Activated CD4-positive, alpha-beta T cell treated with anti-CD3 and anti-CD28 coated beads, Interleukin-2, Interleukin-4, amounts not matched to agents 100 ng/mL and 50 ng/mL, durations not matched to agents 16 hours and 8 hours (primary cell): ENCODE measurements at regions not wholly inside any gene's neighbourhood (a gene's known extent, or its start where the extent isn't known, plus 50 kb on each side); places are given as distances from the start of the nearest gene placed in this dataset.

ENCODE experiments used
- DNase-seq: peaks from one replicate; pipeline ENCODE4 v3.0.0-alpha.2; 2020; ENCODE audit warnings: low spot score

DNA sequence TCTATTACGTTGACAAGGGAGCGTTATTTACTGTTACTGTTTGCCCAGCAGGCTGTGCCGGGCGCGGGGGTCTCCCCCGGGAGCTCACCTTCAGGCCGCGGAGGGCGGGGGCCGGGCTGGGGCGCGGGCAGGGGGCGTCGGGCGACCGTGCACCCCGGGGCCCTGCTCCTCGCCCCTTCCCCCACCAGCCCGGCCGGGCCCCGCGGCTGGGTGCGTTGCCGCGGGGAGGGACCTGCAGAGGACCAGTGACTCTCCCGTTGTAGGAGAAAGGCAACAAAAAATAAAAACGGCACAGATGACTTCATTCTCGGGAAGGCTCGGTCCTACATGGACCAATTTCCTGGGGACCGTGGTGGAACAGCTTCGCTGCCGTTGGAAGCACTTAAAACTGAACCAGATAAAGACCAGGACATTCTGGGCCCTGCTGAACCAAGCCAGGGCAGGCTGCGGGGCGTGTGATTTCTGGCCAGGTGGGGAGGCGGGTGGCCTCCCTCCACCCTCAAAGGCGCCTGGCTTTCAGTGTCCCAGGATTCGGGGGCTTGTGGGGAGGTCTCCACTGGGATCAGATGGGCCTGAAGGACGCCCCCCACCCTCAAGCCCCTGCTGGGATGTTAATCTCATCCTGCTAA is 57.4 kb downstream of the IGLL1 start:
- no peak for DNase-seq

DNA sequence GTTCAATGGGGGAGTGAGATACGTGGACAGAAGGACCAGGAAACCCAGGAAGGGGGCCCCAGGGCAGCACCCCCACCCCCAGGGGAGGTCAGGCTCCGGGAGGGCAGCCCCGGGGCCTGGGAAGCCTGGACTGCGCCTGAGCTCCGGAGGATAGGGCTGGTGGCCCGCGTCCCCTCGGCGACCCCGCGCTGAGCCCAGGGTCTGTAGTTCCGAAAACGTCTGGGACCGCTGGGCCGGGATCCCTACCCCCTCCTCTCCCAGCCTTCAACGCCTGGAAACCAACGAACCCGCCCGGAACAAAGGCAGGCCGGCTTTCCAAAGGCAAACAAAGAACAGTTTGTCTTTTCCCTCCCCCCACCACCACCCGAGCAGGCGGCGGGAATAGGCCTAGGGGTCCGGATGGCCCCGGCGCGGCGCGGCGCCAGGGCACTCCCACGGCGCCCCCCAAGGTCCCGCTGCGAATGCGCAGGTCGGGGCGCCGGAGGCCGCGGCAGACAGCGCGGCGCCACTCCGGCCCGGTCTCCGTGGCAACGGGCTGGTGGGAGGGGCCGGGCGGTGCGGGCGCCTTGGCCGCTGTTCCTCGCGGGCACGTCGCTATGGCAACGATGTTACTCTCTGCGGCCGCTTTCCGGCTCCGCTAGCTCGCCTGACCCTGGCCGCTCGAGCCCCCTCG is 58.5 kb downstream of the IGLL1 start:
- DNase-seq, result peak; percentile 72

DNA sequence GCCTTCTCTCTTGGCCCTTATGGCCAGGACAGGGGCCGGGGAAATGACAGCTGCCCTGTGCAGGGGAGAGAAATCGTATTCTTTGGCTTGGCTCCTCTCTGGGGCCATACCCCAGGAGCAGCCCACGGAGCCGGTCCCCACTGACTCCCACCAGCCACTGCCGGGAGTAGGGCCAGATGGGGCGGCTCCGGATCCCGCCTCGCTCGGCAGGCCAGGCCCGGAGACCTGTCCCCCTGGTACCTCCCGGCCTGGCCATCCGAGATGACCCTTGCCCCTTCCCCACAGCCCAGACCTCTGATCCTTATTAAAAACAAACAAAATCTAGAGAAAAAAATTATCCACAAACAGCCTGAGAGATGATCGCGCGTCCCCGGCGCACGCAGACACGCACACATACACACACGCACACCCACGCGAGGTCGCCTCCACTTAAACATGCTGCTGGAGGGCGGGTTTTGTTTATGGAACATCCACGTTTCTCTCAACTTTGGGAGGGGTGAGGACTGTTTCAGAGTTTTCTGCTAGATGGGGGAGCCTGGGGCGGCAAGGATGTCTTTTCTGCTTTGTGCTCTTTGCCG is 59.1 kb downstream of the IGLL1 start:
- no peak for DNase-seq

DNA sequence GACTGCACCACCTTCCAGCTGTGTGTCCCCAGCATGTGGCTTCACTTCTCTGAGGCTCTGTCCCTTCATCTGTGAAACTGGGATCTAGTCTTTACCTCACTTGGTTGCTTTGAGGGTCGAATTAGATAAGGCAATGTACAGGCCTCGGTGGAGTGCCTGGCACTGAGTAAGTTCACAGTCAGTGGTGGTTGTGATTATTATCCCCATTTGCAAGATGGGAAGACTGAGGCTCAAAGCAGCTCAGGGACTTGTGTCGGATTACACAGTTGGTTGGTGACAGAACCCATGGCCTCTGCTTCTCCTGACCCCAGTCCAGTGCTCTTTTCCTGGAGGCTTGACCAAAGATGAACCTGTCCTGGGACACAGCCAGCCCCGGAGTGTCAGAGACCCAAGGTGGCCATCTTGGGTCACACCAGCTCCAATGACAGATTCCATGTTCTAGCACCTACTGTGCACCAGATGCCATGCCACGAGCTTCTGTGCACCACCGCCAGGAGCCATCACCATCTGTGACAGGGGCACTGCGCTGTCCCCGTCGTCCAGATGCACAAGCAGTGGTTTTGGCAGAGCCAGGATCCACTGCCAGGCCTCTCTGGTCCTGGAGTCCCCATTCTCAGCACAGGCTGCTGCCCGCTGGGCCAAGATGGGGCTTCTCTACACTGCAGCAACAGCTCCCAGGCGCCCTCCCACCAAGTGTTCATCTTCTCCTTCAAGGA is 60.5 kb downstream of the IGLL1 start:
- DNase-seq, result no peak

DNA sequence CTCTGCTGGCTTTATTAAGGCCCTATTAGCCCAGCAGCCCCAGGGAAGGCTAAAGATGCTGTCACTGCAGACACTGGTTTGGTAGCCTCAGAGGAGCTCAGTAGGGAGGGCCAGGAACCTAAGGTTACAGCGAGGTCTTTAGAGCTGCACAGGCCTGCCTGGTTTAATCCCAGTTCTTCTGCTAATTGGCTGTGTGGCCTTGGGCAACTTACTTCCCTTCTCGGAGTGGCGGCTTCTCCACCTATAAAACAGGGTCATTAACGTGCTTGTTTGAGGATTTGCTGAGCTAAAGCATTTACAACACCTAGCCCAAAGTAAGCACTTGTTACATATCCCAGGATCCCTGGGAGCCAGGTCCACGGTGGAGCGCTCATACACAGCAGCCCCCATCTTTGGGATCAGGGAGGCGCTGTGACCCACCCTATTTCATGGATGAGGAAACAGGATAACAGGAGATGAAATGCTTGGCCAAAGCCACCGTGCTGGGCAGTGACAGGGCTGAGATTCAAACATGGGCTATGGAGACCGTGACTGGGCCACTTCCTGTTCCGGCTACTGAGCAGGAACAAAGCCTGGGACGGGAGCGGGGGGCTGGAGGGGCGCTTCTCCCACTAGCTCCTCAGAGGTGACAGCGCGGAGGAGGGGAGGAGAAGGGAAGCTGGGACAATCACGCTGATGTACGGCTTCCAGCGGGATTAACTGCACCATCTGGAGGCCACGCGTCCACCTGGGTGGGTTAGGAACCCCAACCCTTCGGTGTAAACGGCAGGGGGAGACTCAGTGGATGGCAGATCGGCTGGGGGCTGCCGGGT is 61.5 kb downstream of the IGLL1 start:
- no peak for DNase-seq

DNA sequence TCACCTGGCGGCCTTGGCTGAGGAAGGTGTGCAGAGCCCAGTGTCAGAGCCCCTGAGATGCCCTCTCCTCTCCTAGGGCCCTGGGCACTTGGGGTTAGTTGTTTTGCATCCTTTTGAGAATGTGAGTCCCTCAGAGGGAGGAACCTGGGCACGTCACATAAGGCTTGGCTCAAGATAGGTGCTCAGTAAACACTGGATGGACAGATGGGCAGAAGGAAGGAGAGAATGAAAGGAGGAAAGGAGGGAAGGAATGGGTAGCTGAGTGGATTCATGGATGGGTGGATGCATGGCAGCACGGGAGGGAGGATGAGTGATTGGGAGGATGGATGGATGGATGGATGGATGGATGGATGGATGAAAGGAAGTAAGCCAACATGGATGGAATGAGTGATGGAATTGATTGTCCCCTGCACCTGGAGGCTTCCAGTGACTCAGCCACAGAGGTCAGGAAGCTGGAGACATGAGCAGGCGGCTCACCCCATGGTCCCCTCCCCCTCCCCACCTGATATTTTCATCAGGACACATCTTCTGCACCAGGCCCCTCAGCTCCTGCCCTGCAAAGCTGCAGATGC is 62.2 kb downstream of the IGLL1 start:
- no peak for DNase-seq

DNA sequence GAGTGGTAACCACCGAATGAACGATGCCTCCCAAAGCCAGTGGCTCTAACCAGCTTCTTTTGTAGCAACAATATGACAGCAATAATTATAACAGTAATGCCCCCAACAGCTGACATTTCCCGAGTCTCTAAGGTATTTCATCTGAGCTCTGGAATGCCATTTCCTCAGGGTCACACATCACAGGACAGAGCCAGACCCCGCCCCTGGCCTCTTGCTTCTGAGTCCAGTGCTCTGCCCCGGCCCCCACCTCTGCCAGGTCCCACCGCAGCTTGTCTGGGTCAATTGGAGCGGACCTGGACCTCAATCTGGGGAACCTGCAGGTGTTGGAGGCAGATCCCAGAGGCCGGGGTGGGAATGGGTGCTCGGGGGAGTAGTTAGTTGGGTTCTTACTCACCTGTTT is 63.8 kb downstream of the IGLL1 start:
- no peak for DNase-seq

DNA sequence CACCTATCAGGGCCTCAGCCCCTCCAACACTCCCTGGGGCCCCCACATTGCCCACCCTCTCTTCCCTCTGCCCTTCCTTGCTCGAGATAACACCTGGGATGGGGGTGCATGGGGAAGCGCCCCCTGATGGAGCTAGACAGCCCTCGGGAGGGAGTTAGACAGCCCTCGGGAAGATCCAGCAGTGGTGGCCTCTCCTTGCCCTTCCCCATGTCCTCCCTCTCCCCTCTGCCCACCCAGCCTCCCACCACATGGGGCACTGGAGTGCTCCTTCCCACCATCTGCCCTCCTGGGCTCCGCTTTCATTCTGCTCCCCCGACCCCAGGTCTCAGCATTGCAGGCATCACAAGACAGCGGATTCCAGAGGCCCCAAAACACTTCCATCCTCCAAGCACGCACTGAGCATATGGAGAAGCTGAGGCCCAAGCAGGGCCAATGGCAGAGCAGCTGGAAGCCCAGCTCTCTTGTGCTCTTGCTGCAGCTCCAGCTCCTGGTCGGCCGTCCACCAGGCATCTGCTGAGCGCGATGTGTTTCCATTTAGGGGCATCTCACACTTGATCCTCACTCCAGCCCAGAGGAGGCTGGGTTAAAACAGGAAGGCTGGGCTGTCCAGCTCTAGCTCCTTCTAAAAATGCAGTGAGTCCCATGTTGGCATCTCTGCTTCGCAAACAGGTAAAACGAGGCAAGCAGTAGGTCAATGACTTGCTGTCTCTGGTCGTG is 65.6 kb downstream of the IGLL1 start:
- no peak for DNase-seq

DNA sequence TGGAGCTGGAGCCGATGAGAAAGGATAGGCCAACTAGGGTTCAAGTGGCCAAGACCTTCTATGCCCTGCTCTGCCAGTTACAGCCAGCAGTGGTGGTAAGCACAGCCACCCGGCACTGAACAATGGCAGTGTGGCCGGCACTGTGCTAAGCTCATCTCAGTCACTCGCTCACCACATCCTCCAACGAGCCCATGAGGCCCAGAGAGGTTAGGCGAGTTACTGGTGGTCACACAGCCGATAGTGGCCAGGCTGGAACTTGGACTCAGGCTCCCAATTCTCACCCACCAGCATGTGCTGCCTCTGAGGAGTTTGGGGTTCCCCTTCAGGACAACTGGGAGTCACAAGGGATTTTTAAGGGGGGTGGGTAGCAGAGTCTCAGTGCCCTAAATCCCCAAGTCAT is 66.4 kb downstream of the IGLL1 start:
- DNase-seq, result no peak

DNA sequence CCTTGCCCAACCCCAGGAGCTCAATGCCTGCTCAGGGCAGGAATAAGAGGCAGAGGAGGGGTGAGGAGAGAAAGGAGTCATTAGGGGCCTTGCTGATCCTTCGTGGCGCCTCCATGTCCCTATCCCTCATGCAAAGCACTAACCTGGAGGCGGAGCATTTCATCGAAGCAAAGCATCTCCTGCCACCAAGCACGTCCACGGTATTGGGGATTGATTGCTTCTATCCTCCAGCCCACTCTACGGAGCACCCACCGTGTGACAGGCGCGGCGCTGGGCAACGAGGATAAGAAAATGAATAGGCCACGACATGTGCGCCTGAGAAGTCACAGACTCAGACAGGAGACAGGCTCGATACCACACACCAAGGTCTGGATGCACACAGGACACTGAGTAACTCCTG is 67.0 kb downstream of the IGLL1 start:
- no peak for DNase-seq

DNA sequence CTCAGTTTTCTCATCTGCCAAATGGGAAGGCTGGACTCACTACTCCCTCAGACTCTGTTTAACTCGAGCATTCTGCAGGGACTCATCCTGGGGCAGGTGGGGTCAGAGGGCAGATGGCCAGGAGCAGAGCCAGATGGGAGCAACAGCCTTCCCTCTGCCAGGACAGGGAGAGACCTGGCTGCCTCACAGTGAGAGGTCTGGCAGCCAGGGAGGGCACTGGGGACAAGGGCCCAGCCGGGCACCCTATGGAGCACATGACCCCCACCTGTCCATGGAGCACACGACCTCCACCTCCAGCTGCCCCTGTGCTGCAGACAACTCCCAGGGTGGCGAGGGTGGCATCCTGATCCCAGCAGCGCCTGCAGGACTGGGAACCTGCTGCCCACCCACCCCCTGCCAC is 67.4 kb downstream of the IGLL1 start:
- no peak for DNase-seq

DNA sequence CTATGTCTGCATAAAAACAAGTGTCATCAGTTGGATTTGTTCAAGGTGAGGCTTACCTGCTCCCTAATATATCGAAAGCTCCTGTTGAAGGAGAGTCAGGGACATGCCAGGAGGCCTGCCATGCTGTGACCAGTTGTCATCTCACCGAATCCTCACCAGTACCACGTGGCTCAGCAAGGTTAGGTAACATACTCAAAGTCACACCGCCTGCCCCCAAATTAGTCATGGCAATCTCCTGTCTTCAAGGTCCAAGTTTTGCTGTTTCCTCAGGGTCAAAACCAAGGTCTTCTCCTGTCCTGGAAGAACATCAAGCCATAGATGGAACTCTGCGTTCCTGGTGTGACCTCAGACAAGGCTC is 67.8 kb downstream of the IGLL1 start:
- no peak for DNase-seq

DNA sequence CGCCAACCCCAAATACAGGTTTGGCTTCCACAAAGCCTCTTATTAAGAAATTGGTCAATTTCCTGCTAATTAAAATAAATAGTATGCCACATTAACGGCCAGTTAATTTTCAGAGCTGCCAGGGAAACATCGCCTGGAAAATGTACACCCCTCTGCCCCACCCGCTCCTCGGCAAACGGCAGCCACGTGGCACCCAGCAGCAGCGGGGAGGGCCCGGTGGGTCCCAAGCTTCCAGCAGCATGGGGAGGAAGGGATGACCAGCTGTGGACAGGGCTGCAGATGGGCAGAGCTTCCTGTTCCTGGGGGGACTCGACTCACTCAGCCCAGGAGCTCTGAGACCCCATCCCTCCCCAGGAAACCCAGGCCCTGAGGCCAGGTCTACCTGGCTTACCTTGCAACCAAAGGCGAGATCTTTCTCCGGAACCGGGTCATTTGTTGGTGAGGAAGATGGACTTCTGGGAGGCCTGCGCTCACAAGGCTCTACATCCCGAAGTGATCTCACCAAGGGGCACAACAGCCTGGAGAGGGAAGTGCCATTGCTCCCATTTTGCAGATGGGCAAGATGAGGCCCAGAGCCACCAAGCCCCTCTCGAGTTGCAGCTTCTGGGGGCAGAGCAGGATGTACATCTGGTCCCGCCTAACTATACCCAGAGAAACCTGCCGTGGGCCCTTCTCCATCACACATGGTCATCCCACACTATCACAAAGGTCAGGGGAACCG is 68.3 kb downstream of the IGLL1 start:
- no peak for DNase-seq

DNA sequence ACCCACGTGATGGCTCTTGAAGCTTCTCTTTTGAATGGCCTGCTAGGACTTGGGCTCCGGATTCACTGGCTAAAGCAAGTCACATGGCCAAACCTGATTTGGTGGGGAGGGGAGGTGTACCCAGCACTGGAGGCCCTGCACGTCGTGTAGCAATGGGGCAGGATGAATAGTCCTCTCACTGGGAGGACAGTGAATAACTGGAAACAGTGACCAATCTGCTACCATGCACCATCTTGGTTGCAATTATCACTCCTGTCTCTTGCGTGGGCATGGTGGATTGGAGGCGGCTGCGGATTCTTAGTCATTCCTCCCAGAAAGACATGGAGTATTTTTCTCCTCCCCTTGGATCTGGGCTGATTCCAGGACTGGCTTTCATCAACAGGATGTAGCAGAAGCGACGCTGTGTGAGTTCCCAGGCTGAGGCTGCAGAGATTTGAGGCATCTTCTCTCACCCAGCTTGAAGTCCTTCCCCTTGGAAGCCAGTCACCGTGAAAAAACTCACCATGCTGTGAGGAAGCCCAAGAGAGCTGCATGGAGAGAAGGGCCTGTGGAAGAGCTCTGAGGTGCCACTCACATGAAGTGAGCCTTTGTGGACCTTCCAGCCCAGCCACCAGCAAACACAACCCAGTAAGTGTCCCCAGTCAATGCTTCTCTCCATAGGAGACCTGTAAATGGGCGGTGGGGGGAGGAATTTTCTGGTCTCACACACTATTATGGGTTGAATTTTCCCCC is 70.4 kb downstream of the IGLL1 start:
- DNase-seq, result no peak

DNA sequence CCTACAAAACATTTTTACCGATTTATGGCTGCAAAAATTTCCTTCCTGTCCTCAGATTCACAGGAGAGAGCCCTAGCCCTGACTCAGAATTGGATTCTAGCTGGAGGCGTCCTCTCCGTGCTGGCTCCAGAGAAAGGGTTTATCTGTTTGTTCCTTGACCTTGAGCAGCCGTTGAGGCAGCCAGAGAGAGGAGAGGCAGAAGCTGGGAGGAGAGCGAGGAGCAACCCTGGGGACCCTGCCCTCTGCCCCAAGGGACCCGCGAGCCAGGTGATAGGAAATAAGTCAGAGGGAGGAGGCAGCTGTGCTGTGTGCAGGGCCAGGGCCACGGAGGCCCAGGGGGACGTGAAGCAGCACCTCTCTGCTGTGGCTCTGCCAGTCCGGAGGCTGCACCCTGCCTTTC is 75.6 kb downstream of the IGLL1 start:
- DNase-seq, result no peak

DNA sequence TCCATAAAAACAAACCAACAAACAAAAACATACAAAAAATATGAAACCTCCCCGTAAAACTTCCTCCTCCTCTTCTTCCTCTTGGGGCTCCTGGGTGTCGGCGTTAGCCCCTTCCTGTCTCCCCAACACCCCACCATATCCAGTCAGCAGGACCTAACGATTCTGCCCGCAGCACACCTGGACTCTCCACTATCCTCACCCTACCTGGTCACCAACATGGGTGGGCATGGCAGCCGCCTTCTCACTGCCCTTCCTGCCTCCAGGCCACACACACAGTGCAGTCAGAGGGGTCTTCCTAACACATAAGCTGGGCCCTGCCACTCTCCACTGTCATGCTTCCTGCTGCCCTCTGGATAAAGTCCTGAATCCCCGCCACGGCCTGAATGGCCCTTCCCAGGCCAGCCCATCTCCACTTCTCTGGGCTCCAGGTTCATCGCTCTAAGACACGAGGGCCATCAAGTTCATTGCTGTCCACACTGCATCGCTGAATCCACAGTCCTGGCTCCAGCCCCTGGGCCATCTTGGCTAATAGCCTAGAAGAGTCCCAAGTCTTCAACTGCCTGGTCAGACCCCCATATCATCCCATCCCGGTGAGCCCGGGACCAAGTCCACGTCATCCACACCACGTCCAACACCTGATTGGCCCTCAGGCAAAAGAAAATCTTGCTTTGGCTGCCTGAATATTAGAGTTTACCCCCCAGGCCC is 76.2 kb downstream of the IGLL1 start:
- DNase-seq, result no peak

DNA sequence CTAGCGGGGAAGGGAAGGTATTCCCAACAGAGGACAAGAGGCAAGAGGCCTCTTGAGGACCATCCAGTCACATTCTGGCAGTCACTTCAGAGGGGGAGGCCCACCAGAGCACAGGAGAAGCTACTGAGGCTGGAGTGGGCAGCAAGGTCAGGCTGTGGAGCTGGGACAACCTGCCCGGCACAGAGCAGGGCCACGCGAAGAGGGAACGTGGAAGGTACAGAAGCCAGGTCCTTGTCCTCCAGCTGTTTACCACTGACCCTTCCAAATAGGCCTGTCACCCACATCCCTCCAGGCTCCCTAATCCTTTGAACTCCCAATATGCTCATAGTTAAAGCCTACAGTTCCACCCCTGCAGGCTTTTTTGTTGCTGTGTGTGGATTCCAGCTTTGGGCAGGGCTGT is 76.9 kb downstream of the IGLL1 start:
- no peak for DNase-seq

DNA sequence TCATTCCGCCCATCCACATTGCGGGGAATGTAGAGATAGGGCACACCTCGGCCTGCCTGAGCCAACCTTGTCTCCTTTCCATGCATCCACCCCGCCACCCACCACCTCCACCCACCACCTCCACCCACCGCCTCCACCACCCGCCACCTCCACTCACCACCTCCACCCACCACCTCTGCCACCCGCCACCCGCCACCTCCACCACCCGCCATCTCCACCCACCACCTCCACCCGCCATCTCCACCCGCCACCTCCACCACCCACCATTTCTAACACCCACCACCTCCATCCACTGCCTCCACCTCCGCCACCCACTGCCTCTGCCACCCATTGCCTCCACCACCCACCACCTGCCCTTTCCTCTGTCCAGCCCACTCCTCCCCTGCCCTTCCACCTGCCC is 78.4 kb downstream of the IGLL1 start:
- no peak for DNase-seq

DNA sequence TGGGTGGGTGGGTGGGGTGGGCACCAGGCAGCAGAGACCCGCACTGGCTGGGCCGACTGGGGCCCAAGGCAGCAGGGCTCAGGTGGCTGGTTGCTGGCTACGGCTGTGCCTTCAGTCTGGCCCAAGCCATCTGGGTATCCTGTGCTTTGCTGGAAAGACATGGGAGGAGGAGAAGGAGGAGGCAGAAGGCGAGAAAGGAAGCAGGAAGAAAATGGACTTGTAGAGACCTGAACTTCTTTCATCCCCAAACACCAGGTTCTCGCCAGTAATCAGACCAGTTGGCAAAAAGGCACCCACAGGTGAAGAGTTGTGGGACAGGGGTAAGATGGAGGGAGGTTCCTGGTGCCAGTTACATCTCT is 78.8 kb downstream of the IGLL1 start:
- DNase-seq, result no peak
